Mammary epithelial cell (primary cell): ENCODE measurements at regions not wholly inside any gene's neighbourhood (a gene's known extent, or its start where the extent isn't known, plus 50 kb on each side); places are given as distances from the start of the nearest gene placed in this dataset.

Experiments used
- EZH2 ChIP-seq: IDR thresholded peaks from 2 replicates; pipeline ENCODE4 v1.6.1; 2012; ENCODE audit warnings: low read length, inconsistent platforms, borderline replicate concordance
- TF ChIP-seq, protein P1 (sequence below), 2 donors: IDR thresholded peaks in 1 of 2; conservative IDR thresholded peaks in 1 of 2; 2 replicates each; pipeline ENCODE4 v1.5.1; 2011 to 2012; ENCODE audit warnings: inconsistent platforms in 2 of 2, low read length in 2 of 2, mild to moderate bottlenecking in 2 of 2, control low read depth in 1 of 2, low read depth in 1 of 2; ENCODE audit not compliant: insufficient read depth in 1 of 2; ENCODE audit errors: extremely low read depth in 1 of 2

DNA sequence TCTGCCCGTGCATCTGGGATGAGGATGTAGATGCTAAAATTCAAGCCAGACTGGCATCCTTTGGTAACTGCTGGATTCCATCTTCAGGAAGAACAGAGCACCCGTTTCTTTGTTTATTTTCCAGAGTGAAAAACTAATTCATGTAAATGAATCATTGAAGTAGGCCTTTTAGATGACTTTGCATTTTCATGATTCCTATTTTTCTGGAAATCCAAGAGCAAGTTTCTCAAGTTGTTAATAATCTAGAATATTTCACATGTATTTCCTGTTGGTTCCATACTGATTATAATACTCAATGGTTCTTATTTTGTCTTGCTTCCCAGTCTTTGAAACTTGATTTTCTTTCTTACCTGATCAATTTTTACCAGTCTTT is 328.4 kb downstream of the LPIN1 start:
- TF ChIP-seq, protein P1, sequence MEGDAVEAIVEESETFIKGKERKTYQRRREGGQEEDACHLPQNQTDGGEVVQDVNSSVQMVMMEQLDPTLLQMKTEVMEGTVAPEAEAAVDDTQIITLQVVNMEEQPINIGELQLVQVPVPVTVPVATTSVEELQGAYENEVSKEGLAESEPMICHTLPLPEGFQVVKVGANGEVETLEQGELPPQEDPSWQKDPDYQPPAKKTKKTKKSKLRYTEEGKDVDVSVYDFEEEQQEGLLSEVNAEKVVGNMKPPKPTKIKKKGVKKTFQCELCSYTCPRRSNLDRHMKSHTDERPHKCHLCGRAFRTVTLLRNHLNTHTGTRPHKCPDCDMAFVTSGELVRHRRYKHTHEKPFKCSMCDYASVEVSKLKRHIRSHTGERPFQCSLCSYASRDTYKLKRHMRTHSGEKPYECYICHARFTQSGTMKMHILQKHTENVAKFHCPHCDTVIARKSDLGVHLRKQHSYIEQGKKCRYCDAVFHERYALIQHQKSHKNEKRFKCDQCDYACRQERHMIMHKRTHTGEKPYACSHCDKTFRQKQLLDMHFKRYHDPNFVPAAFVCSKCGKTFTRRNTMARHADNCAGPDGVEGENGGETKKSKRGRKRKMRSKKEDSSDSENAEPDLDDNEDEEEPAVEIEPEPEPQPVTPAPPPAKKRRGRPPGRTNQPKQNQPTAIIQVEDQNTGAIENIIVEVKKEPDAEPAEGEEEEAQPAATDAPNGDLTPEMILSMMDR (conservative IDR thresholded peaks at IDR 0.05 in 1 of 2, IDR thresholded peaks at IDR 0.05 in 1 of 2; ENCODE audit: extremely low read depth in 1 of 2, insufficient read depth in 1 of 2, low read depth in 1 of 2, low read length in 2 of 2) = no peak
- no peak for TF ChIP-seq EZH2
